ENCODE measurements at regions not wholly inside any gene's neighbourhood (a gene's known extent, or its start where the extent isn't known, plus 50 kb on each side); places are given as distances from the start of the nearest gene placed in this dataset.
A peak's percentile ranks its signal among the peaks of the same experiment; 100 is the strongest.

GRCh38 chr2:211068108-211068780 is 511.8 kb downstream of the CPS1 start:
- Histone ChIP-seq H3K9ac (no peak overlapping the region), H3K4me1 (no peaks in the 10 kb centered on the region), H3K9me3 (replicated peaks in 1 of 11) (no peaks in the 10 kb centered on the region), H3K4me2 (no peak overlapping the region), H3K36me3 (no peaks in the 10 kb centered on the region), H4K20me1 (no peaks in the 10 kb centered on the region), H3K4me3 (no peak overlapping the region), H3K27ac (no peak overlapping the region), H3K27me3 (no peaks in the 10 kb centered on the region)
- no peak for TF ChIP-seq Cebpa-rat (IDR thresholded peaks at IDR 0.05)

- no peak for TF ChIP-seq Cebpa-rat (IDR thresholded peaks at IDR 0.05)
- H3K9ac ChIP-seq = no peak overlapping the region
Observed at GRCh38 chr2:211070547-211070946, 514.1 kb downstream of the CPS1 start.

GRCh38 chr2:211077216-211077767 is 520.9 kb downstream of the CPS1 start:
- Histone ChIP-seq H3K4me1 (peaks cover 0 to 30% (median 0%) of the 10 kb centered on the region in 10 experiments; a peak in 6 of 20 replicates), H3K27me3 (no peaks in the 10 kb centered on the region), H3K9me3 (replicated peaks in 1 of 11) (0 out of 22 replicates have a peak, but pooled peaks cover 0 to 3% (median 0%) of the 10 kb centered on the region in 11 experiments), H3K36me3 (no peaks in the 10 kb centered on the region), H3K4me3 (no peak overlapping the region), H4K20me1 (no peaks in the 10 kb centered on the region), H3K27ac (no peak overlapping the region; a peak in 1 of 22 replicates), H3K4me2 (peak overlapping the region in 2 of 11 experiments; percentile 12 to 53; a peak in 3 of 22 replicates), H3K9ac (no peak overlapping the region)
- no peak for TF ChIP-seq Cebpa-rat (IDR thresholded peaks at IDR 0.05)

More at GRCh38 chr2:211070547-211070946, 514.1 kb downstream of the CPS1 start:
- H3K9me3 ChIP-seq (replicated peaks in 1 of 11) = 0 out of 22 replicates have a peak, but pooled peaks cover 0 to 3% (median 0%) of the 10 kb centered on the region in 11 experiments
- H4K20me1 ChIP-seq = no peaks in the 10 kb centered on the region
- no peaks in the 10 kb centered on the region for H3K27me3 ChIP-seq
- no peak overlapping the region for H3K27ac ChIP-seq
- H3K4me1 ChIP-seq = peaks cover 0 to 9% (median 0%) of the 10 kb centered on the region in 10 experiments; a peak in 4 of 20 replicates
- H3K4me2 ChIP-seq = no peak overlapping the region
- H3K4me3 ChIP-seq = no peak overlapping the region
- H3K36me3 ChIP-seq = no peaks in the 10 kb centered on the region

- no peaks in the 10 kb centered on the region for H3K36me3 ChIP-seq
- no peak overlapping the region for H3K27ac ChIP-seq
- H3K27me3 ChIP-seq = no peaks in the 10 kb centered on the region
- no peak overlapping the region for H3K4me2 ChIP-seq
- no peak for TF ChIP-seq Cebpa-rat (IDR thresholded peaks at IDR 0.05)
- 0 out of 20 replicates have a peak, but pooled peaks cover 0 to 7% (median 0%) of the 10 kb centered on the region in 10 experiments for H3K4me1 ChIP-seq
- no peaks in the 10 kb centered on the region for H4K20me1 ChIP-seq
- no peak overlapping the region for H3K9ac ChIP-seq
- H3K4me3 ChIP-seq = no peak overlapping the region
- H3K9me3 ChIP-seq (replicated peaks in 1 of 11) = no peaks in the 10 kb centered on the region
Observed at GRCh38 chr2:211084352-211084751, 528.0 kb downstream of the CPS1 start.

GRCh38 chr2:211085056-211085680 is 528.8 kb downstream of the CPS1 start:
- no peak for TF ChIP-seq Cebpa-rat (IDR thresholded peaks at IDR 0.05)

GRCh38 chr2:211086049-211086448 is 529.6 kb downstream of the CPS1 start:
- Histone ChIP-seq H3K36me3 (no peaks in the 10 kb centered on the region), H3K4me3 (no peak overlapping the region), H4K20me1 (no peaks in the 10 kb centered on the region), H3K4me1 (0 out of 20 replicates have a peak, but pooled peaks cover 0 to 7% (median 0%) of the 10 kb centered on the region in 10 experiments), H3K9ac (no peak overlapping the region), H3K4me2 (no peak overlapping the region), H3K27ac (no peak overlapping the region), H3K27me3 (no peaks in the 10 kb centered on the region), H3K9me3 (replicated peaks in 1 of 11) (no peaks in the 10 kb centered on the region)
- TF ChIP-seq Cebpa-rat (IDR thresholded peaks at IDR 0.05) = no peak

More at GRCh38 chr2:211085056-211085680, 528.8 kb downstream of the CPS1 start:
- Histone ChIP-seq H3K27me3 (no peaks in the 10 kb centered on the region), H3K4me1 (0 out of 20 replicates have a peak, but pooled peaks cover 0 to 7% (median 0%) of the 10 kb centered on the region in 10 experiments), H3K9me3 (replicated peaks in 1 of 11) (no peaks in the 10 kb centered on the region), H3K4me2 (no peak overlapping the region), H3K27ac (no peak overlapping the region), H3K36me3 (no peaks in the 10 kb centered on the region), H4K20me1 (no peaks in the 10 kb centered on the region), H3K9ac (no peak overlapping the region), H3K4me3 (no peak overlapping the region)

GRCh38 chr2:211089127-211089526 is 532.7 kb downstream of the CPS1 start:
- H3K27me3 ChIP-seq = no peaks in the 10 kb centered on the region
- no peaks in the 10 kb centered on the region for H3K36me3 ChIP-seq
- no peak overlapping the region for H3K4me2 ChIP-seq
- no peak overlapping the region for H3K27ac ChIP-seq
- no peaks in the 10 kb centered on the region for H3K9me3 ChIP-seq (replicated peaks in 1 of 11)
- no peak for TF ChIP-seq Cebpa-rat (IDR thresholded peaks at IDR 0.05)
- H3K4me1 ChIP-seq = 0 out of 20 replicates have a peak, but pooled peaks cover 0 to 7% (median 0%) of the 10 kb centered on the region in 10 experiments
- no peaks in the 10 kb centered on the region for H4K20me1 ChIP-seq
- H3K4me3 ChIP-seq = no peak overlapping the region
- no peak overlapping the region for H3K9ac ChIP-seq

GRCh38 chr2:211093743-211094303 is 537.4 kb downstream of the CPS1 start:
- Histone ChIP-seq H3K4me3 (no peak overlapping the region), H3K9ac (no peak overlapping the region), H3K27ac (no peak overlapping the region), H3K4me1 (0 out of 20 replicates have a peak, but pooled peaks cover 0 to 4% (median 0%) of the 10 kb centered on the region in 10 experiments), H3K27me3 (no peaks in the 10 kb centered on the region), H3K4me2 (no peak overlapping the region), H3K36me3 (no peaks in the 10 kb centered on the region), H3K9me3 (replicated peaks in 1 of 11) (peaks cover 0 to 15% (median 9%) of the 10 kb centered on the region in 11 experiments; a peak in 13 of 22 replicates), H4K20me1 (no peaks in the 10 kb centered on the region)
- no peak for TF ChIP-seq Cebpa-rat (IDR thresholded peaks at IDR 0.05)

GRCh38 chr2:211103989-211104388 is 547.6 kb downstream of the CPS1 start:
- no peak for TF ChIP-seq Cebpa-rat (IDR thresholded peaks at IDR 0.05)
- Histone ChIP-seq H3K9ac (no peak overlapping the region), H3K27me3 (no peaks in the 10 kb centered on the region), H3K36me3 (no peaks in the 10 kb centered on the region), H3K4me2 (no peak overlapping the region), H4K20me1 (no peaks in the 10 kb centered on the region), H3K4me1 (no peaks in the 10 kb centered on the region), H3K9me3 (replicated peaks in 1 of 11) (peaks cover 0 to 5% (median 0%) of the 10 kb centered on the region in 11 experiments; a peak in 2 of 22 replicates), H3K4me3 (no peak overlapping the region), H3K27ac (no peak overlapping the region)

Measured in BLaER1 treated with 17β-estradiol and CSF1 and Interleukin-3, amounts not matched to agents 10 nM and 100 nM (cell line).